ENCODE measurements at regions not wholly inside any gene's neighbourhood (a gene's known extent, or its start where the extent isn't known, plus 50 kb on each side); places are given as distances from the start of the nearest gene placed in this dataset.

DNA sequence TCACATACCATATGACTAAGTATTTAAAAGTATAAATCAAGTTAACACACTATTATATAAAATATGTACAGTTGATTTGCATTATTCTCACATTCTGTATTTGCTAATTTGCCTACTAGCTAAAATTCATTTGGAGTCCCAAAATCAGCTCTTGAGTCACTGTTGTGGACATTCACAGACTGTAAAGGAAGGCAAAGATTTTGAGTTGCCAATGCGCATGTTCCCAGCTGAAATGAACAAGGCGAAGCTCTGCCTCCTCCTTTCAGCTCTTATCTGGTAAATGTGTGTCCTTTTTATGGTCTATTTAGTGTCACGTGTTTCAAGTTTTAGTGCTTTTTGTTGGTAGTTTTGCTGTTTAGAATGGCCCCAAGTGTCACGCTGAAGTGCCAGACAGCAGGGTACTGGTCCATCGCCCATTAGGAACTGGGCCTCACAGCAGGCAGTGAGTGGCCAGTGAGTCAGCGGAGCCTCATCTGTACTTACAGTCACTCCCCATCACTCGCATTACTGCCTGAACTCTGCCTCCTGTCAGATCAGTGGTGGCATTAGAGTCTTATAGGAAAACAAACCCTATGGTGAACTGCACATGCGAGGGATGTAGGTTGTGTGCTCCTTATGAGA, 87.2 kb upstream of the ADTRP start:
- H3K27me3 ChIP-seq (replicated peaks; ENCODE audit: control insufficient read depth, insufficient read depth, low read length): no peaks in the 10 kb centered on the region
- ChIA-PET CTCF (no interaction called here), POLR2A (no interaction called here)
- Mint-ChIP-seq H3K4me3 (ENCODE audit: unreplicated experiment) (no peak overlapping the region), H3K4me1 (ENCODE audit: low read depth, unreplicated experiment) (no peaks in the 10 kb centered on the region), H3K36me3 (ENCODE audit: insufficient read depth, unreplicated experiment) (no peaks in the 10 kb centered on the region), H3K27me3 (ENCODE audit: insufficient read depth, unreplicated experiment) (no peaks in the 10 kb centered on the region), H3K27ac (ENCODE audit: unreplicated experiment) (no peak overlapping the region), H3K9me3 (ENCODE audit: unreplicated experiment) (no peaks in the 10 kb centered on the region)
- no peaks in the 10 kb centered on the region for H3K9me3 ChIP-seq
- H3K36me3 ChIP-seq (ENCODE audit: control insufficient read depth, insufficient read depth, low read length): no peaks in the 10 kb centered on the region
- no peak overlapping the region for H3K4me3 ChIP-seq (ENCODE audit: low read depth, low read length)
- intact Hi-C loops (cut with micrococcal nuclease; ENCODE audit: unreplicated experiment): no loop called here
- no TSS peak for BruUV-seq (replicated peaks)
- DNase-seq: no peak
- TF ChIP-seq, protein P1, sequence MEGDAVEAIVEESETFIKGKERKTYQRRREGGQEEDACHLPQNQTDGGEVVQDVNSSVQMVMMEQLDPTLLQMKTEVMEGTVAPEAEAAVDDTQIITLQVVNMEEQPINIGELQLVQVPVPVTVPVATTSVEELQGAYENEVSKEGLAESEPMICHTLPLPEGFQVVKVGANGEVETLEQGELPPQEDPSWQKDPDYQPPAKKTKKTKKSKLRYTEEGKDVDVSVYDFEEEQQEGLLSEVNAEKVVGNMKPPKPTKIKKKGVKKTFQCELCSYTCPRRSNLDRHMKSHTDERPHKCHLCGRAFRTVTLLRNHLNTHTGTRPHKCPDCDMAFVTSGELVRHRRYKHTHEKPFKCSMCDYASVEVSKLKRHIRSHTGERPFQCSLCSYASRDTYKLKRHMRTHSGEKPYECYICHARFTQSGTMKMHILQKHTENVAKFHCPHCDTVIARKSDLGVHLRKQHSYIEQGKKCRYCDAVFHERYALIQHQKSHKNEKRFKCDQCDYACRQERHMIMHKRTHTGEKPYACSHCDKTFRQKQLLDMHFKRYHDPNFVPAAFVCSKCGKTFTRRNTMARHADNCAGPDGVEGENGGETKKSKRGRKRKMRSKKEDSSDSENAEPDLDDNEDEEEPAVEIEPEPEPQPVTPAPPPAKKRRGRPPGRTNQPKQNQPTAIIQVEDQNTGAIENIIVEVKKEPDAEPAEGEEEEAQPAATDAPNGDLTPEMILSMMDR (IDR thresholded peaks at IDR 0.05; ENCODE audit: insufficient read depth in 1 of 2, low read depth in 1 of 2, low read length in 1 of 2, severe bottlenecking in 1 of 2, unreplicated experiment in 1 of 2): no peak
- no peaks in the 10 kb centered on the region for H3K4me1 ChIP-seq

DNA sequence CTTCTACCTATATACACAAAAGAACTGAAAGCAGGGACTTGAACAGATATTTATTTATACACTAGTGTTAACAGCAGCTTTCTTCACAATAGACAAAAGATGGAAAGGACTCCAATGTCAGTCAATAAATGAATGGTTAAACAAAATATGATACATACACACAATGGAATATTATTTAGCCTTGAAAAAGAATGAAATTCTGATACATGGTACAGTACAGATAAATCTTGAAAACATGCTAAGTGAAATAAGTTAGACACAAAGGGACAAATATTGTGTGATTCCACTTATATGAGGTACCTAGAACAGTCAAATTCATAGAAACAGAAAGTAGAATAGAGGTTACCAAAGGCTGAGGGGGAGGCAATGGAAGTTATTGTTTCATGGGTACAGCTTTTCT, 79.8 kb upstream of the ADTRP start:
- no TSS peak for BruUV-seq (replicated peaks)
- intact Hi-C loops (cut with micrococcal nuclease; ENCODE audit: unreplicated experiment): no loop called here
- no peak overlapping the region for H3K4me3 Mint-ChIP-seq (ENCODE audit: unreplicated experiment)
- H3K27me3 ChIP-seq (replicated peaks; ENCODE audit: control insufficient read depth, insufficient read depth, low read length): no peaks in the 10 kb centered on the region
- H3K36me3 Mint-ChIP-seq (ENCODE audit: insufficient read depth, unreplicated experiment): no peaks in the 10 kb centered on the region
- DNase-seq: no peak
- no peaks in the 10 kb centered on the region for H3K27me3 Mint-ChIP-seq (ENCODE audit: insufficient read depth, unreplicated experiment)
- no peak overlapping the region for H3K4me3 ChIP-seq (ENCODE audit: low read depth, low read length)
- TF ChIP-seq, protein P1 (IDR thresholded peaks at IDR 0.05; ENCODE audit: insufficient read depth in 1 of 2, low read depth in 1 of 2, low read length in 1 of 2, severe bottlenecking in 1 of 2, unreplicated experiment in 1 of 2): no peak
- ChIA-PET CTCF (no interaction called here), POLR2A (no interaction called here)
- no peaks in the 10 kb centered on the region for H3K9me3 Mint-ChIP-seq (ENCODE audit: unreplicated experiment)
- no peak overlapping the region for H3K27ac Mint-ChIP-seq (ENCODE audit: unreplicated experiment)
- no peaks in the 10 kb centered on the region for H3K36me3 ChIP-seq (ENCODE audit: control insufficient read depth, insufficient read depth, low read length)
- H3K4me1 Mint-ChIP-seq (ENCODE audit: low read depth, unreplicated experiment): no peaks in the 10 kb centered on the region
- H3K9me3 ChIP-seq: no peaks in the 10 kb centered on the region
- no peaks in the 10 kb centered on the region for H3K4me1 ChIP-seq

DNA sequence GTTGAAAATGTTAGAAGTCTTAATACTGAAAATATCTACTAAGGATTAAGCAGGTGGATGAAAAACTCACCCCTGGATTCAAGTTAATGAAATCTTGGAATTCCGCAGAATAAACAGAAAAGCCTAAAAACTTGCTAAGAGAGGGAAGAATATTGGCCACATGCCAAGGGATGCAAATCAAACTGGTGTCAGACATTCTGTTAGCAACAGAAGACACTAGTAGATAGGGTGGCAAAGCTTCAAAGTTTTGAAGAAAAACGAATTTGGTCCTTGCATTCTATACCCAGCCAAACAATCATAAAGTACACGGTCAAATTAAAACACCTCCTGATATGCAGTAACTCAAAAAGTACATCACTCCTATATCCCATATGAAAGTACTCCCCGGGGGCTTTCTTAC, 77.1 kb upstream of the ADTRP start:
- CTCF ChIA-PET: no interaction called here
- Histone ChIP-seq H3K36me3 (ENCODE audit: control insufficient read depth, insufficient read depth, low read length) (no peaks in the 10 kb centered on the region), H3K4me3 (ENCODE audit: low read depth, low read length) (no peak overlapping the region), H3K9me3 (no peaks in the 10 kb centered on the region), H3K4me1 (no peaks in the 10 kb centered on the region), H3K27me3 (replicated peaks; ENCODE audit: control insufficient read depth, insufficient read depth, low read length) (no peaks in the 10 kb centered on the region)
- POLR2A ChIA-PET: no interaction called here
- TF ChIP-seq, protein P1 (IDR thresholded peaks at IDR 0.05; ENCODE audit: insufficient read depth in 1 of 2, low read depth in 1 of 2, low read length in 1 of 2, severe bottlenecking in 1 of 2, unreplicated experiment in 1 of 2): no peak
- Mint-ChIP-seq H3K36me3 (ENCODE audit: insufficient read depth, unreplicated experiment) (no peaks in the 10 kb centered on the region), H3K4me3 (ENCODE audit: unreplicated experiment) (no peak overlapping the region), H3K27ac (ENCODE audit: unreplicated experiment) (no peak overlapping the region), H3K27me3 (ENCODE audit: insufficient read depth, unreplicated experiment) (no peaks in the 10 kb centered on the region), H3K4me1 (ENCODE audit: low read depth, unreplicated experiment) (no peaks in the 10 kb centered on the region), H3K9me3 (ENCODE audit: unreplicated experiment) (no peaks in the 10 kb centered on the region)
- intact Hi-C loops (cut with micrococcal nuclease; ENCODE audit: unreplicated experiment): no loop called here
- no TSS peak for BruUV-seq (replicated peaks)
- DNase-seq: no peak

Measured in Caco-2 (cell line).